ENCODE measurements at regions not wholly inside any gene's neighbourhood (a gene's known extent, or its start where the extent isn't known, plus 50 kb on each side); places are given as distances from the start of the nearest gene placed in this dataset.
"Not testable (repeated sequence)": the region's sequence is repeated elsewhere in the genome, so short reads cannot be mapped to it uniquely, and the experiment has no call there.

DNA sequence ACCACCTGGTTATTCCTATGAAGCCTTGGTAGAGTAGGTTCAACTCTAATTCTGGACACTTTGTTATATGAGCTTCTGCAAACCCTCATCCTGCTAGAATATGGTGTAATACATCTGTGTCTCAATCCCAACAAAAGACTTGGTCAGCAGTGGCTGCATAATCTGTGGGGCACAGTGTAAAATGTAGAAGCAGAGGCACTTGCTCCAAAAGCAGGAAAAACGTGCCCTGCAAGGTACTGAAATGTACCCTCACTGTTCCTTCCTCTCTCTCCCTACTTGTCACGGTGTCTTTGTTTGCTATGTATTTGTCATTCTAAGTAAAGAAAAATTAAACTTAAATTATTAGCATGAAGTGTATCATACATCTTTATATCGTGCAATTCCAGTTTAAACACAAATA is 267.9 kb downstream of the BCL11B start:
- no peak for DNase-seq (ENCODE audit: low read depth)

DNA sequence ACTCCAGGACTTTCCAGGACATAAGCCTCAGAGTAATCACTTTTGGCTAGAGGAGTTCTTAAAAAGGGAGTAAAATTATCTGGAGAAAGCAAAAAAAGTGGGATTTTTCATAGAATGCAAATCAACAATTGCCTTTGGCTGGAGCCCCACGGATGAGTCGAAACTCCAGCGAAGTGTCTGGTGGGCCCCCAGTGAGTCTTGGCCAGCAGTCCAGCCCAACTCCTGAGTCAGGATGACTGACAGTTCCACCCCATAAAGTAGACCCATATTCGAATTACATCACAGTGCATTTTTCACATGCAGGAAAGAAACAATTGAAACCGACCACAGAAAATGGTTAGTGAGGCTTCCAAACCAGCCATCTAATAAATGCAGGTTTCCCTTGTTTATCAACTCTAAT is 265.7 kb downstream of the BCL11B start:
- no peak for DNase-seq (ENCODE audit: low read depth)

DNA sequence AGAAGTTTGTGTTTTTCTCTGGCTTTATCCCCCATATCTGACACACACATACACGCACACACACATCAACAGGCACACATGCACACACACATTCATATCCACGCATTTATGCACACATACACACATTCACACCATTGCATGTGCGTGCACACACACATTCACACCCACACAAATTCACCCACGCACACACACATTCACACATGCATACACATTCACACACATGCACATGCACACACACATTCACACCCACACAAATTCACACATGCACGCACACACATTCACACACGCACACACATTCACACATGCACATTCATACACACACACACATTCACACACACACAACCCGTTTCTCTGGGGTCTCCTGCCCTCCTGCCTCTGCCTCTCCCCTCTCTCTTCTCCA is 264.2 kb downstream of the BCL11B start:
- DNase-seq (ENCODE audit: low read depth), result no peak

DNA sequence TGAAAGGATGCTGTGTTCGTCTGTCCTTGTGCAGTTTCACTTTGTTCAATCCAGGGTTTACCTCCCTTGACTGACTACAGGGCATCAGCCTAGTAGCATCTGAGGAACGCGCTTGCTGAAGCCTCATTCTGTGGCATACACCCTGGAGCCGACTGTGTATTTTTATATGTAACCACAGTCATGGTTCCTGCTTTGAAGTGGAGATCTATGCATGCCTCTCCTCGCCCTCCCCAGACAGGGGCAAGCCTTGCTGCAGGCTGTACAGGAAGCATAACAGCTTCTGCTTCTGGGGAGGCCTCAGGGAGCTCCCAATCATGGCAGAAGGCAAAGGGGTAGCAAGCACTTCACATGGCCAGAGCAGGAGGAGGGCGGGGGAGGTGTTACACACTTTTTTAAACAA is 262.1 kb downstream of the BCL11B start:
- no peak for DNase-seq (ENCODE audit: low read depth)

DNA sequence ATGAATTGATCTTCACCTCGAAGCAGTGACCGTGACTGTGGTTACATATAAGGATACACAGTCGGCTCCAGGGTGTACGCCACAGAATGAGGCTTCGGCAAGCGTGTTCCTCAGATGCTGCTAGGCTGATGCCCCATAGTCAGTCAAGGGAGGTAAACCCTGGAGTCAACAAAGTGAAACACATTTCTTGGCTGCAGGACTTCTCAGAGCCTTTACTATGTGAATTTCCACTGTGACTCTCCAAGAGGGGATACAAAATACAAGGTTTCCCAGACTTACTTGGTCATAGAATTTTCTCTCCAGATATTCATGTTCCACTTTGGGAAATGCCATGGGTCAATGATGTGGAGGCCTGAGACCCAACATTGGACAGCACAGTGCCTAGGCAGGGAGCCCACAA is 260.6 kb downstream of the BCL11B start:
- DNase-seq (ENCODE audit: low read depth), result no peak

DNA sequence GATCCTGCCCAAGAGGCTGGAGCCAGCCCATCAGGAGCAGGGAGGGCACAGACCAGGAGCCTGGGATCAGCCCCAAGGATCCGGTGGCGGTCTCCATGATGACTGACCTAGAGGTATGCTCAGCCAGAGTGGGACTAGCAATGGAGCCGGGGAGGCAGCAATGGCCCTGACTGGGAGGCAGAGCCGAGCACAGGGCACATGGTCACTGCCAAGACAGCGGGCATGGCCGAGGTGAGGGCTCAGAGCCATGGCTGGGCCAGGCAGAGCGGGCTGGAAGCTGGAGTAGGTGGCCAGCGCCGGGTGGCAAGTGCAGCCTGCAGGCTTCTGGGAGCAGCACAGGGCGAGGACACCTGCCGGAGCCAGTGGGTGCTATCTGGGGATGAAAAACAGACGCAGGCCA is 259.3 kb downstream of the BCL11B start:
- DNase-seq (ENCODE audit: low read depth), result no peak

DNA sequence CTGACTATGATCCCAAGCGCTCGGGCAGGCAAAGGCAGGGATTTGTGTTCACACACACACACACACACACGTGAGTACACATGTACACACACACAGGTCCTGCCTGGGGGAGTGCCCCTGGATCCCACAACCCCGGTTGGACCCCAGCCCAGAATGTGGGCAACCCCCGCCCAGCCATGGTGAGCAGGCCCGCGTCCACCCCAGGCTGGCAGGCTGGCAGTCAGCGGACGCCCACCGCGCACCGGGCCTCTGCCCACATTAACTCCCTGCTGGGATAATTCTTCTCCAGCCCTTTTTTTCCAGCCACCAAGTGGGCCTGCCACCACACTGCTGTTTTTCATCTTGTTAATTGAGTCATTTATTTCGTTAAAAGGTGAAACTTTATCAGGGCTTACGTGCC is 256.2 kb downstream of the BCL11B start:
- DNase-seq (ENCODE audit: low read depth), result no peak

DNA sequence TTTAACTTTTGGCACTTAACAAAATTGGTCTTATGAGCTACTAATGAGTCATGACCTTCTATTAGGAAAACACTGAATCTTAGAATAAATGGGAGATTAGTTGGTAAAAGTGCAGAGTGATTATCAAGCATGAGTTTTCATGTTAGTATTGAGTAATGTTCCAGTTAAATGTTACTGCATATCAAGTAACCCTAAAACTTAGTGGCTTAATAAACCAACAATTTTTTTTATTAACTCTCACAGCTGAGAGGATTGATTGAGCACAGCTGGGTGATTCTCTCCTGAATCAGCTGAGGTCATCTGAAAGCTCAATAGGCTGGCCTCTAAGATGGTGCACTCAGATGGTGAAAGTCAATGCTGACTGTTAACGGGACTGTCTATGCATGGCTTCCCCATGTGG is 248.6 kb downstream of the BCL11B start:
- no peak for DNase-seq (ENCODE audit: low read depth)

DNA sequence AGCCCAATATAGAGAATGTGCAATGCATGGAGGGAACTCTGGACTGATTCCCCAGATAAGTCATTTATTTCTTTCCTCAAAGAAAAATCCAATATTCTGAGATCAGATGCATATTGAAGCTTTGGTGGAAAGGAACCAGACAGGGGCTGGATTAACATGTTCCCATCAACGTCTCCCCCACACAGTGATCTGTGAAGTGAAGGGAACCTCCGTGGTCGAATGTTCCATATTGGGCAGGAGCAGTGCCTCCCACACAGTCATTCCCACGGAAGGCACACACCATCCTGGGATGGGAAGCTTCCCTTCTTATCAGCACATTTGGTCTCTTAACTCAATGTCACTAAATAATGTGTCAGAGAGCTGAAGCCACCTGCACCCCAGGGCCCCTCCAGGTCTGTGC is 247.1 kb downstream of the BCL11B start:
- no peak for DNase-seq (ENCODE audit: low read depth)

DNA sequence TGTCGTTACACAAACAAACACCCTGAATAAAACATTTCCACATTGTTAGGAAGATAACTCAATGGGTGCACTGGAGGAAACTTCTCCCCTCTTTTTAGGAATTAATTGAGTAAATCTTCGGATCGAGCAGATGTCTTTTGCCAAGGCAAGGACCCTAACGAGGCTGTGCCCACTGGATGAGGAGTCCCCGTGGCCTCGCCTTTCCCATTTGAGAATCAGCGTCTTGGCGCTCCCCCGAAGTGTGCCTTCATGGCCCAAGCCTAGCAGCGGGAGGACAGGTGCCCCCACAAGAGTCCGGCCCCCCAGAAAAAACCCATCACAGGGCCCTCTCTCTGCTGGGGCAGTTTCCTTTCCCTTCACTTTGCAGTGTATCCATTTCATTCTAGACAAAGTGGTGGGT is 246.6 kb downstream of the BCL11B start:
- no peak for DNase-seq (ENCODE audit: low read depth)

DNA sequence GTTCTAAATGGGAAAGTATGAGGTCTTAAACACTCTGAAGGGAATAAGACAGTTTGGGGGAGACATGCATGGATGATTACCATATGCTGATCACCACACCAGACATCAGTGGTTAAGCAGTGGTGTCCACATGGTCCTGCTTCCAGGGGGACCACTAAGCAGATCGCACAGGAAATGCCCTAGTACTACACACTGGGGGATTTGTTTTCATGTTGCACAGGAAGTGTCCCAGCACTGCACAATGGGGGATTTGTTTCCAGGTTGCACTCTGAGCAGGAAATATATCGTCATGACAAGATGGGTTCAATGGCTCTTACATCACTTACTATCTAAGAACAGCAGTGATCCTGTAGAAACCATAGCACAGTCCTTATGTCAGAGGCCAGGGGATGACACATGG is 245.5 kb downstream of the BCL11B start:
- DNase-seq (ENCODE audit: low read depth), result no peak

DNA sequence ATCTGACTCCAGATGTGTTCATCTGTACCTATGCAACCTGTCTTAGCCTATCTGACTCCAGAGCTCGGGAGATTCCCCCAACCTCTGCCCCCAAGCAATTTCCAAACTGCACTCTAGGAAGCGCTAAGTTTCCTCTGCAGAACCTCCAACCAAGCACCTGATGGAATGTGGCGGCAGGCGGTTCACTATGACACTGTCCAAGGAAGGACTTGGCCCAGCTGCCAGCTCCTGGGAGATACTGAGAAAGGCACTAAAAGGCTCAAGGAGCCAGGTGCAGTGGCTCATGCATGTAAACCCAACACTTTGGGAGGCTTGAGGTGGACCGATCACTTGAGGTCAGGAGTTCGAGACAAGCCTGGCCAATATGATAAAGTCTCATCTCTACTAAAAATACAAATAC is 244.0 kb downstream of the BCL11B start:
- no peak for DNase-seq (ENCODE audit: low read depth)

DNA sequence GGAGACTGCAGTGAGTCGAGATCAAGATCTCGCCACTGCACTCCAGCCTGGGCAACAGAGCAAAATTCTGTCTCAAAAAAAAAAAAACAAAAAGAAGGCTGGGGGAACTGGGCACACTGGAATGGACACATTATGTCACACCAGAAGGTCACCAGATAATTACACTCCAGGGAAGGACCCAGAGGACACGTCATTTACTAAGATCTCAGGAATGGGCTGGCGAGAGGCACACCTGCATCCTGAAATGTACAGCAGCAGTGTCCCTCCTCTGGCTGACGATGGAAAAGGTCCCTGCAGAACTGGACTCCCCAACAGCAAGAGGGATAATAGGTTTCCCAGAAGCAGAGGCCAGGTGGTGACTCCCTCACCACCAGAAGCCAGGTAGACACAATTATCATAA is 243.5 kb downstream of the BCL11B start:
- no peak for DNase-seq (ENCODE audit: low read depth)

DNA sequence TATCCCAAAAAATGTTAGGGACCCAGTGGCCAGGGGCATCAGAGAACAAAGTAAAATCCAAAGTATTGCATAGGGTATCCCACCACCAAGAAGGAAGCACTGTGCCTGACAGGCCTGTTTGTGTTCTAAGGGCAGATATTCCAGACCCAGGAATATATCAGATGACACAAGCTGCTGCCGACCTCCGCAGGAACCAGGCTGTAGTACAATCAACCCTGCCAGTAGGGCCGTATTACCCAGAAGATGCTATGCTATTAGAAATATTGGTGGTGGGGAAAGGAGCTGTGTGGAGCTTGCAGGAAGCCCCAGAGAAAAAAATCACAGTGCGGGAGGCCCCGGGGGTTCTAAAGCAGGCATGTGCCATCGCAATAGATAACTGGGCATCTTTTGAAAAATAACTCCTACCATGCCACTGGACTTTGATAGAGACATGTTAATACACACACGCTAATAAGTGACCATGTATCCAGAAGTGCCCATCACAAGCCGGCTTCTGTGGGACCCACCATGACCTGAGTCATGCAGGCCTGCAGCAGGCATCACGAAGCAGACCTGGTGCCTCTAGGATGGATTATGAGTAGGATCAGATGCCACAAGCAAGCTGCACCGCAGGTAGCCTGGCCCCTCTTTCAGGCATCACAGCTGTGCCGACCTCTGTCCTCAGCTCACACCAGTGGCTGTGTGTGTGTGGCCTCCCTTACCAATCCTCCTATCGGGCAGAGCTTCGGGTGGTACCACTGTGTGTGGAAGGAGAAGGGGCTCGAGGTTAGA is 242.7 kb downstream of the BCL11B start:
- DNase-seq (ENCODE audit: low read depth), result no peak

DNA sequence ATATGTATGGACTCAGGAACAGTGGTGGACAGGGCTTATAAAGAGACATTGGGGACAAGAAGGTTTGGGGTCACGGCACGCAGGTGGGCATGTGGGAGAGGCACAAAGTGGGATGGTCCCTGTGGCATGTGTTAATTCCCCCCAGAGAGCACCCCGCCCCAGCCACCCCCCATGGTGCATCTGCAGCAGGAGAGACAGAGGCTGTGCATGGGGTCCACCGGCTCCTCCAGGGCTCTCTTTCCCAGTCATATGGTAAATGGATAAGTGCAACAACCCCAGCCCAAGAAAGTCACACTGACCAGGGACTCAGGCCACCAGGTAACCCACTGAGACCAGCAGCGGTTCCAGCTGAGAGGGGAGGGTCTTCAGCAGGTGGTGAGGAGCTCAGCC is 242.1 kb downstream of the BCL11B start:
- no peak for DNase-seq (ENCODE audit: low read depth)

DNA sequence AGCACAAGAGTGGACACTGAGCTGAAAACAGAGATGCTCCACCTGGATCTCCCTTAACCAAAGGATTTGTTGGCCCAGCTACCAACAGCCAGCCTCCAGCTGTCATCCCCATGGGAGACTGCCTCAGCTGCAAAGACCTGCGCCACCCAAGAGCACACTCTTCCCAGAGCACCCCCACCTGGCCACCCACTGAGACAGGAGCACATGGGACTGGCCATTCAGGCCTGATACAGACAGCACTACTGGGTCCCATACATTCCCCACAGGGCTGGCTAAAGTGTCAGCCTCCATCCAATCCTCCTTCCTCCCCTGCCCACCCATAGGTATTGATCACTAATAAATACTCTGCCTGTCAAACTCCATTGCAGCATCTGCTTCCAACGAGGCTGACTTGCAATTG is 241.5 kb downstream of the BCL11B start:
- DNase-seq (ENCODE audit: low read depth), result no peak

DNA sequence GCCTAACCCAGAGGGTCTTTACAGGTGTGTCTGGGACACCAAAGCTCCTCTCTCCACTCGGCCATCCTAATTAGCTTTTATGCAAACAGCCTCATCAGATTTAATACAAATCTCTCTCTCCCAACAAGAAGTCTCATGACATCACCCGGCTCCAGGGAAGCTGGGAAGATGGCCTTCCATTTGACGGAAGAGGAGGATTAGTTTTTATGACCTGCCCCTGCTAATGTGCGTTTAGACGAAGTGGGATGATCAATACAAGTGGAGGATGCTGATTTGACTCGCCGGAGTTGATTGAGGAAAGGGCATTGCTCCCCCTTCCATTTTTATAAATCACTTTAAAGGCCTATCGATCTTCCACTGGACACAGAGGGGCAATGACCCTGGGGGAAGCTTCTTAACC is 239.2 kb downstream of the BCL11B start:
- DNase-seq (ENCODE audit: low read depth), result no peak

DNA sequence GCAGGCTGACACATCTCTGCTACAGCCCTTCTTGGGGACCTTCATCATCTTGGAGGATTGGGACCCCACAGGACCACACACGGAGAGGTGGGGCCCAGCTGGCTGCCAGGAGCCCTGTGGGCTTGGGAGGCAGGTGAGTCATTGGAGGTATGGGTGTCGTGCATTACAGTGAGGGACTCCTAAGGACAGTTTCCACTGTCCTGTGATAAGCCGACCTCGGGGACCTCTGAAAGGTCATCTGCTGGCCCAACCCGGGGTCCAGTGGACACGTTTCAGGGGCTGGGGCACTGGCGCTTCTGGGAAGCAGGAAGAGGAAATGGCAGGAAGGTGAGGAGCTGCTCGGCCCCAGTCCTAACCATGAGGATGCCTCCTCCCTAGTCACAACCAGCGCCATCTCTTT is 238.0 kb downstream of the BCL11B start:
- DNase-seq (ENCODE audit: low read depth), result no peak

DNA sequence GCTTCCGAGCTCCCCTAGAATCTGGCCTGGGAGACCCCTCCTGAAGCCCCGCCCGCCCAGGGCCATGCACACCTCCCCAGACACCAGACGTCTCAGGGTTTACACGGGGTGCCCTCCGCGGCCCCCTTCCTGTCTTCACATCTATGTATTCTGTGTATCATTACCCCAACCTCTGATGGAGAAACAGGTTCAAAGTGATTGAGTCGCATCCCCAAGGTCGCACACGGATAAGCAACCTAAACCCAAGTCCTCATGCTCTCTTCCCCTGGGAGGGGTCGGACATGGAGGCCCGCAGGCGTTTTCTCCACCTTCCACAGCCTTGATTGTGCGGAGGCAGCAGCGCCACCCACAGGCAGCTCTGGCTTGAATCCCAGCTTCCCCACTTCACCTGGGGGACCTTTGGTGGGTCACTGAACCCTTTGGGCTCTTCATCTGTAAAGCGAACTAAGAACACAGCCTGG is 237.3 kb downstream of the BCL11B start:
- DNase-seq (ENCODE audit: low read depth), result no peak

DNA sequence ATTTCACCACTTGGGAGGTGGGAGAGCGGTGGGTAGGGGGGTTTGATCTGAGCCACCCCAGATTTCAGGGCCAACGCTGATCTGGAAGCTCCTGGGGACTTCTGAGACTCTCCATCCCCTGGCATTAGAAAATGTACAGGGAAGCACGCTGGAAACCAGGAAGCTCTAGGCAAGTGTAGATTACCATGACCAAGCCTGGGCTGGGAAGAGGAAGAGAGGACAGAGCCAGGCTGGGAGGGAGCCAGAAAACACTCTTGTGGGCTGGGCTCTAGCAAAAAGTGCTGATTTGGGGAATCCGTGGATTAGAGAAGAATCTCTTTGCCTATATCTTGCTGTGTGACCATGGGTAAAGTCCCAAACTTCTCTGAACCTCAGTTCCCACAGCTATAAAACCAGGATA is 236.7 kb downstream of the BCL11B start:
- DNase-seq (ENCODE audit: low read depth), result no peak

DNA sequence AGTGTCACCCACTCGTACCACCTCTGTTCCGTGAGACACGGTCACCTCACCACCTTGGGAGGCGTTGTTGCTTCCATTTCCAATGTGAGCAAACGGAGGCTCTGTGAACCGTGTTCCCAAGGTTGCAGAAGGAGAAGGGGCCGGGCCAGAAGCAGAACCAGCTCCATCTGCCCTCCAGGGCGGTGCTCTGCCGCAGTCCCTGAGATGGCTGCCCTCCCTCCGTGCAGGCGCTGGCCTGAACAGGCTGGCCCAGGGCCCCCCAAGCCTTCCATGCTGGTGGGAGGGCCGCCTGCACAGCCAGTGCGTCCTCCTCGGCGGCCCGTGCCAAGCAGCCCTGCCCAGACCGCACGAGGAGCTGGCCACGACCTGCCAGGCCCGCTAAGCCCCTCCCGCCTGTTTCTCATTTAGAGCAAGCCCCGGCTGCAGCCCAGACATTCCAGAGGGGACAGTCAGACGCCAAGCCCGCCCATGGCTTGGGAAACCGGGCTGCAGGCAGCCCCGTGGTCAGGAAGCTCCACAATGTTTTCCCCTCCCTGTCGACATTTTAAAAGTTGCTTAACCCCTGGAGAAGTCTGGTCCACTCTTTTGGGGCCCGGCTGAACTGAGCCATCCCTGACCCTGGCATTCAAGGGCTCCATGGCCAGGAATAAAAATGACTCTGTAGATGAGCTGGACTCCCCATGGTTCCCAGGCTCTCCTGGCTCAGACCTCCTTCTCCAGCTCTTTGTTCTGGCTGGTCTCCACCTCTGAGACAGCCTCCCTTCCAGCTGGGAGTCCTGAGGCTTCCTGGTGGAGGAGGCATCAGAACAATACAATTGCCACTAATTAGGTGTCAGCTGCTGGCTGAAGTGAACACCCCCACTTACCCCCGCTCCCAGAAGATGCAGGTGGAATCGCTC is 236.0 kb downstream of the BCL11B start:
- DNase-seq (ENCODE audit: low read depth), result no peak

DNA sequence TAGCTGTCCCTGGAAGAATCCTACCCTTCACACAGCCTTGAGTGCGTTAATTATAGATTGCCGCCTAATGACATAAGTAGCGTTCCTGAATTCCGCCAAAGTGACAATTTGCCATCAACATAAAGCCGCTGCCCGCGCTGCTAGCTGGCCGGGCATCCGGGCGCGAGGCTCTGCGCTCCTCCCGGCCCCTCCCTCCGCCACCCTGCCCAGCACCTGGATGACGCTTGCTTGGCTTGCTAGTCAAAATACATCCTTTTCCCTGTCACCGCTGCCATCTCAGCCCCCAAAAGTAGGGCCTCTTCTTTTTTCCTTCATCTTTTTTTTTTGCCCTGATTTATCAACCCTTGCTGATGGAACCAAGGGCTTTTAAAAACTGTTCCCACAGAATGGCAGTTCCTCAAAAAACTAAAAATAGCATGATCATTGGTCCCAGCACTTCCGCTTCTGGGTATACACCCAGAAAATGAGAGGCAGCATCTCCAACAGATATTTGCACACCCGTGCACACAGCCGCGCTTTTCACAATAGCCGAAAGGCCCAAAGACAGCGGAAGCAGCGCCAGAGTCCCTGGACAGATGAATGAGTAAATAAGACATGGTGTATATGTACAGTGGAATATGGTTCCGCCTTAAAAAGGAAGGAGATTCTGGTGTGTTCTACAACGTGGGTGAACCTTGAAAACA is 235.2 kb downstream of the BCL11B start:
- no peak for DNase-seq (ENCODE audit: low read depth)

DNA sequence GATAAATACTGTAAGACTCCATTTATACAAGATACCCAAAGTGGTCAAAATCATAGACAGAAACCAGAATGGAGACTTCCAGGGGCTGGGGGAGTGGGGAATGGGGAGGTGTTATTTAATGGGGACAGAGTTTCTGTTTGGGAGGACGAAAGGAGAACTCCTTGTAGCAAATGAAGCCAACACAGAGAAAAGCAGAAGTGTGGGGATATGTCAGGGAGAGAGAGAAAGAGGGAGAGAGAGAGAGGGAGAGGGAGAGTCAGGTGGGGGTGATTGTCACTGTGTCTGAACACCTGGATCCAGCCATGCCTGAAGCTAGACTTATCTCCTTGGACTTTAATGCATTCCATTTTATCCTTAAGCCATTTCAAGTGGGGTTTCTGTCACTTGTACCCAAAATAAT is 234.7 kb downstream of the BCL11B start:
- DNase-seq (ENCODE audit: low read depth), result not testable (repeated sequence)

All from CMK (cell line).